ENCODE measurements at regions not wholly inside any gene's neighbourhood (a gene's known extent, or its start where the extent isn't known, plus 50 kb on each side); places are given as distances from the start of the nearest gene placed in this dataset.

GRCh38 chr21:30943243-30943642 lies 61.9 kb upstream of the KRTAP11-1 start (continued):
- TF ChIP-seq CHD7 (IDR thresholded peaks at IDR 0.05; ENCODE audit: insufficient replicate concordance, low read length) (no peak), HDAC2 (IDR thresholded peaks at IDR 0.05; ENCODE audit: borderline replicate concordance in 1 of 2, low read depth in 2 of 2, low read length in 2 of 2) (no peak), CHD1 (IDR thresholded peaks at IDR 0.05; ENCODE audit: low read depth, low read length) (no peak), CTCF (IDR thresholded peaks at IDR 0.05; ENCODE audit: control extremely low read depth in 1 of 3, insufficient read depth in 1 of 3, low read depth in 1 of 3, low read length in 3 of 3) (no peak), CHD2 (IDR thresholded peaks at IDR 0.05; ENCODE audit: low read length) (no peak), RFX5 (IDR thresholded peaks at IDR 0.05; ENCODE audit: borderline replicate concordance, low read depth, low read length) (no peak), POLR2A (IDR thresholded peaks at IDR 0.05; ENCODE audit: control extremely low read depth in 1 of 2, low read depth in 2 of 2, low read length in 2 of 2) (no peak), HDAC6 (IDR thresholded peaks at IDR 0.05; ENCODE audit: low read depth, low read length) (no peak), EP300 (IDR thresholded peaks at IDR 0.05; ENCODE audit: borderline replicate concordance in 1 of 2, low read depth in 2 of 2, low read length in 2 of 2) (no peak), CEBPB (IDR thresholded peaks at IDR 0.05; ENCODE audit: low read depth, low read length) (no peak)
